Mesodermal cell (in vitro differentiated cells): ENCODE measurements at regions not wholly inside any gene's neighbourhood (a gene's known extent, or its start where the extent isn't known, plus 50 kb on each side); places are given as distances from the start of the nearest gene placed in this dataset.

ENCODE experiments used
- H3K27ac ChIP-seq: 2 replicates; pipeline ENCODE4 v1.7.0; 2013; ENCODE audit warnings: mild to moderate bottlenecking, low read depth, low read length, moderate library complexity; ENCODE audit not compliant: severe bottlenecking
- H3K36me3 ChIP-seq: 2 replicates; pipeline ENCODE4 v1.7.1; 2013; ENCODE audit warnings: mild to moderate bottlenecking, low read length, moderate library complexity; ENCODE audit not compliant: control insufficient read depth, insufficient read depth
- H3K4me1 ChIP-seq: one replicate; pipeline ENCODE4 v1.7.1; 2013; ENCODE audit warnings: mild to moderate bottlenecking, low read length; ENCODE audit not compliant: insufficient read depth, control insufficient read depth, poor library complexity, severe bottlenecking
- H3K4me3 ChIP-seq: 2 replicates; pipeline ENCODE4 v1.7.0; 2013; ENCODE audit warnings: low read length, control low read depth, mild to moderate bottlenecking; ENCODE audit not compliant: insufficient read depth, poor library complexity, severe bottlenecking; ENCODE audit errors: extremely low read depth
- H3K9me3 ChIP-seq: 2 replicates; pipeline ENCODE4 v1.7.1; 2013; ENCODE audit warnings: mild to moderate bottlenecking, low read length, moderate library complexity; ENCODE audit not compliant: control insufficient read depth
- WGBS, 2 experiments: methylation state at CpG; one replicate each; pipeline ENCODE4 v1.1.5; 2013; ENCODE audit warnings: missing lambda C conversion rate in 2 of 2; ENCODE audit not compliant: insufficient coverage in 2 of 2; 5-methylcytosine and 5-hydroxymethylcytosine counted together

DNA sequence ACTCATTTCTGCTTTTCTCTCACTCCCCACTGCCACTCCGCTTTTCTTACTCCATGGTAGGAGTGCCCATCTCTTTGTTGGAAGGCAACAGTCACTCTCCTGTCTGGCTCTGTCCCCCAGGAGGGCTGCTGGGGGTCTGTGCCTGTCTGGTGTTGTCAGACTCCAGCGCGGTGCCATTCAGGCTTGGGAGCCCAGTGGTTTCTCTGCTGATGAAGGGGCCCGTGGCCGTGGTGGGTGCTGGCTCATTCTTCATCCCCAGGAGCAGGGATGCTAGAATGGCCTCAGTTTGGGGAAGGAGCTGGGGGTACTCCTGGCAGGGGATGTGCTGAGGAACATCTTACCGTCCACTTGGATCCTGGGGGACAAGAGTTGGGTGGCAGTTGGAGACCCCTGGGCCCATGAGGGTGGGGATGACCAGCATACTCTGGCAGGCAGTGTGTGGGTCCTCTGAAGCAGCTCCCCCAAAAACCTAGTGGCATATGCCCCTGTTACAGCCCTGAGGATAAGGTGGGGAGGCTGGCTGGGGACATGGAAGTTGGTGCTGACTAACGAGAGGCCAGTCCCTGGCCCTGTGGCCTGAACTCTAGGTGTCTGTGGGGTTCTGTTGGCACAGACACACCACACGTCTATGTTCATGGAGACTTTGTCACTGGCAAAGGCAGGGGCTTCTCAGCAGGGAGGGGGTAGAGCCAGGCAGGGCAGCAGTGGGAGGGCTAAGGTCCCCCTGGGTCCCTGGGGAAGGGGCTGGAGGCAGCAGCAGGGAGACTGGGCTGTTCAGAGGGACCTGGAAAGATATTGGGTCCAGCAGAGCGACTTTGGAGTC is 102.8 kb upstream of the RET start:
- Histone ChIP-seq H3K36me3 (no peaks in the 10 kb centered on the region), H3K4me1 (no peaks in the 10 kb centered on the region), H3K9me3 (no peaks in the 10 kb centered on the region), H3K4me3 (no peak overlapping the region), H3K27ac (no peak overlapping the region)
- 84 to 91% methylated on average over 5 to 9 of the region's 9 CpGs for WGBS, 2 experiments

DNA sequence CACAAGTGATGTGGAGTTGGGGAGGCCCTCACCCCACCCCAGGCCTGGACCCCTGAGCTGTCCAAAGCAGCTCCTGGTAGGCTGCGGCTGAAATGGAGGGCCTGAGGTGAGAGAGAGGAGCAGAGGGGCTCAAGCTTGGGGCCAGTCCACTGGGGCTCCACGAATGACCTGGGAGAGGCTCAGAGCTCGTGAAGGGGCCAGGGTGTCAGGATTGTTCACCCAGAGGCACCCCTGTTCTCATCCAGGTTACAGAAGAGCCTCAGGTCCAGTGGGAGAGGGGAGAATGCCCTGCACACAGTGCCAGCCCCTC is 102.2 kb upstream of the RET start:
- H3K9me3 ChIP-seq, result no peaks in the 10 kb centered on the region
- no peak overlapping the region for H3K27ac ChIP-seq
- H3K4me1 ChIP-seq, result no peaks in the 10 kb centered on the region
- no peaks in the 10 kb centered on the region for H3K36me3 ChIP-seq
- WGBS, 2 experiments, result 77 to 94% methylated on average over 3 of the region's 3 CpGs
- no peak overlapping the region for H3K4me3 ChIP-seq

DNA sequence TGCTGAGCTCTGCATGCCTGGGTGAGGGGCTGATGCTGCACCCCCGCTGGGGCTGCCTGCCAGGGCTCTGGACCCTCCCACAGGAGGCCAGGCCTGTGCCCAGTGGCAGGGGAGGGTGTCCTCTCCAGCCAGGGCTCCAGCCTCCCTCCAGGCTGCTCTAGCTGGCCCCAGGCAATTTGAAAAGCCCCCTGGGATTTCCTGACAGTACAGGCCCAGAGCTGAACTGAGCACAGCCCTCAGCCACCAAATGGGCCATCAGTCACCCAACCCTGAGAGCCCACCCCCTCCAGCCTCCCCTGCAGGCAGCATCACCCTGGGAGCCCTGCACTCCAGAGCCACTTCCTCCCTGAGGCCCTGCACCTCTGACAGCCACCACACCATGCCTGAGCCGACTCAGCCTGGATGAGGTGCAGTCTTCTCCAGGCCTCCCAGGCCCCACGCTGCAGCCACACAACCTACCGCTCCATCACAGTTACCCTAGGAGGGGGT is 101.8 kb upstream of the RET start:
- Histone ChIP-seq H3K27ac (no peak overlapping the region), H3K9me3 (no peaks in the 10 kb centered on the region), H3K4me3 (no peak overlapping the region), H3K4me1 (no peaks in the 10 kb centered on the region), H3K36me3 (no peaks in the 10 kb centered on the region)
- WGBS, 2 experiments, result 86 to 92% methylated on average over 2 to 3 of the region's 4 CpGs

DNA sequence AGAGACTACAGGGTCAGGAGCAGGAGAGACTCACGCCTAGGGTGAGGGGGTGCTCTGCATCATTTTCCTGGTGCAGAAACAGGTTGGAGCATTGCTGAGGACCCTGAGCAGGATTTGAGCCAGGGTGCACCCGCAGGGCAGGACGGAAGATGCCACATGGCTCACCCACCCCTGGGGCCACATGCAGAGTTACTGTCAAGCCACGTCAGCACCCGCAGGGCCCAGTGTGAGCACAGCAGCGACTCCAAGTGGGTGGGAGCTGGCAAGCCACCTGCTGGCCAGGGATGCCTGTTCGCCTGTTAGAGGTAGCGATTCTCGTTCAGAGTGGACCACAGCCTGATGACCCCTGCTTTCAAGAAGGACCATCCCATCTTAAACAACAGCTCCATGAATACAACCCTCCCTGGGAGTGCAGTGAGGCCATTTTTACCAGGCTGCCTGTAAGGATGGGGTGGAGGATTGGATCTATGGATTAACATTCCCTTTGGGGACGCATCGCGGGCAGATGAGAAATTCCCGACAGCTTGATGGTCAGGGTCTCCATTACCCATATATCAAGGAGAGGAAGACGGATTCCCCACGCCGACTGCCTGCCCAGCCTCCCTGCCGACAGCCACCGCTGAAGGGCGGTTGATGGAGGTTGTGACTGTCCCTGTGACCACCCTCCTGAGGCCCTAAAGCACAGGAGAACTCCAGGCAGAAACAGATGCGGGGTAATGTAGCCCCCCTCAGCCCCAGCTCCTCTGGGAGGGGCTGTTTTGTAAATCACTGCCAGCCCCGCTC is 101.1 kb upstream of the RET start:
- no peak overlapping the region for H3K4me3 ChIP-seq

DNA sequence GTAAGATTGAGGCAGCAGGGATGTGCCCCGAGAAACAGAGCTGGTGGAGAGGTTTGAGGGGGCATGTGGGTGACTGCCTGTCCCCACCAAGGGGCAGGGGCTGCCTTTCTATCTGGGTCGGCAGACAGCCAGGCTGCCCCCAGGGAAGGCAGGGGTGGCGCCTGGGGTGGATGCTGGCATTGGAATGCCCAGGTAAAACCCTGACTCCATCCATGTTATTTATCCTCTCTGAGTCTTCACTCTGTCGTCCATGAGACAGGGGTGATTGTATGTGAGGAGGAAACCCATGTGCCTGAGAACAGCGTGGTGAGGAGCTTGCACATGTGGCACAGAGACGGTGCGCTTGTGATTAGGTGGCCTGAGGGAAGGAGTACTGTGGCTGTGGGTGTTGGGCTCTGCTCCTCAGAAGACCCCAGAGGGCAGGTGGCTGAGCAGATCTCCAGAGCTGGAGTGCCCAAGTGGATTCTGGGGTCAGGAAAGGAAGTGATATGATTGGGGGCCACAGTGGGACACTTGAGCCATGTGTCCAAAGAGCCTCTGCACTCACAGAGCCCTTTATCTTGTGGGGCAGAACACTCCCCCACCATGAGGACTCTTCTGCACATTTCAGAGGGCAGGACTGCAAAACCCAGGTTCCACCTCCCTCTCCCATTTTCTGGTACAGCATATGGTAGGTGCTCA is 100.4 kb upstream of the RET start:
- no peak overlapping the region for H3K27ac ChIP-seq
- H3K9me3 ChIP-seq, result no peaks in the 10 kb centered on the region
- H3K4me1 ChIP-seq, result no peaks in the 10 kb centered on the region
- no peak overlapping the region for H3K4me3 ChIP-seq
- no peaks in the 10 kb centered on the region for H3K36me3 ChIP-seq
- 96 to 100% methylated on average over 5 to 6 of the region's 7 CpGs for WGBS, 2 experiments

More for the DNA sequence above, 101.1 kb upstream of the RET start:
- WGBS, 2 experiments, result 91 to 92% methylated on average over 13 to 14 of the region's 21 CpGs
- Histone ChIP-seq H3K9me3 (no peaks in the 10 kb centered on the region), H3K4me1 (no peaks in the 10 kb centered on the region), H3K36me3 (no peaks in the 10 kb centered on the region), H3K27ac (no peak overlapping the region)

DNA sequence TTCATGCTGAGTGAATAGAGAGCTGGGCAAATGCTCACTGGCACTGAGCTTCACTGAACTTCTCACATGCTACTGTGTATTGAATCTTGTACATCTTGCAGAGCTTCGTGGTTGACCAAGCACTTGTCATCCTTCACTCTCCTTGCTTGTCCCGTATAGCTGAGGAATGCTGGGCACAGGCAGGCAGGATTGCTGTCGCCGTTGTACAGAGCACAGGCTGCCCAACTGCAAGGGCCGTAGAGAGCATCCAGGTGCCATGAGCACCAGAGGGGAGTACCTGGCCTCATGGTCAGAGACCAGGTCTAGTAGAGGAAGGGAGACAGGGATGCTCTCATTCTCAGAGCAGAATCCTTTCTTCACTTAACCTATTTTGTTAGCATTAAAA is 99.8 kb upstream of the RET start:
- H3K9me3 ChIP-seq, result no peaks in the 10 kb centered on the region
- H3K4me3 ChIP-seq, result no peak overlapping the region
- no peaks in the 10 kb centered on the region for H3K4me1 ChIP-seq
- no peak overlapping the region for H3K27ac ChIP-seq
- WGBS, 2 experiments, result 85 to 89% methylated on average over 4 to 5 of the region's 5 CpGs
- H3K36me3 ChIP-seq, result no peaks in the 10 kb centered on the region

DNA sequence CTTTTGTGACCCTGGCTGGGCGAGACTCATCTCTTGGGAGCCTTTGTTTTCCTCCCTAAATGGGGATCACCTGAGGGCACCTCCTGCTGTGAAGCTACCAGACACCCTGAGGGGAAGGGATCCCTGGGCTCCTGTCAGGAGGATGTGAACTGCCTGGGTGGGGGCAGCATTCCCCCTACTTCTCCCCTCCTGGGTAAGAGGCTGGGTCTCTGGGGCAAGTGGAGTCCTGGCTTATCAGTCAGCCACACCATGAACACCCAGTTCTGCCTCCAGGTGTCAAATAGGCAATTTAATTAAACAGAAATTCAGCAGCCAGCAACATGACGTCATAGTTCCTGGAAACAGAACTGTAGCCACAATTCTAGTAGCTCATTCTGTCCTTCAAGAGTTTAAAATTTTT is 97.7 kb upstream of the RET start:
- H3K27ac ChIP-seq, result no peak overlapping the region
- 73 to 87% methylated on average over 2 of the region's 2 CpGs for WGBS, 2 experiments
- H3K4me3 ChIP-seq, result no peak overlapping the region
- no peaks in the 10 kb centered on the region for H3K9me3 ChIP-seq
- no peaks in the 10 kb centered on the region for H3K4me1 ChIP-seq
- no peaks in the 10 kb centered on the region for H3K36me3 ChIP-seq

DNA sequence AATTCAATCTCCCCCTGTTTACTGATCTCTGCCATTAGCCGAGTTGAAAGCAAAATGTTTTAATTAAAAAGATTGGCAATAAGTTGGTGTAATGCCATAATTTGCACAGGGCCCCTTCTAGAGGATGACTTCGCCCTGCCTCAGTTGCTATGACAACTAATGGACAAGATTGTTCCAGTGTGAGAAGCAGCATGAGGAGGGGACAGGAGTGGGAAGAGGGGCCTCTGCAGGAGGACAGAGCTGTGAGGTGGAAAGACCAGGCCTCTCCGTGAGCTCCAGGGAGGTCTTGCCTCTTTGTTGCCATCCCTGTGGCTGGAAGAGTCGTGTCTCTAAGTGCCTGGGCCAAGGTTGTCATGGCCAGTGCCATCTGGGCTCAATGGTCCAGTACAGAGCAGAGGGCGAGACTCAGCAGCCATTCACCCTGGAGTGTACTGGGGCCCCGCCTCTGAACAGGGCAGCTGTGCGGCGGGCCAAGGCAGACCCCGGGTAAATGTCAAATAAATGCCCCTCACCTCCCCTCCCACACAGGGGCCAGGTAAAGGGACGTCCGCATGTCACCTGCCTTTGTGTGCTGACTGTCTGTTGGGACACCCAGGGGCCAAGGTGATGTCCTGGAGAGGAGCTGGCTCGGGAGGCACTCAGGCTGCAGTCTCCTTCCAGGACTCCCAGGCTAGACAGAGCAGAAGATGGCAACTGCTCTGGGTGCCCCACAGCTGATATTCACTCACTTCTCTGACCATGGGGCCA is 97.0 kb upstream of the RET start:
- Histone ChIP-seq H3K4me1 (no peaks in the 10 kb centered on the region), H3K4me3 (no peak overlapping the region), H3K9me3 (no peaks in the 10 kb centered on the region), H3K36me3 (no peaks in the 10 kb centered on the region), H3K27ac (no peak overlapping the region)
- WGBS, 2 experiments, result 72 to 73% methylated on average over 8 to 9 of the region's 12 CpGs

DNA sequence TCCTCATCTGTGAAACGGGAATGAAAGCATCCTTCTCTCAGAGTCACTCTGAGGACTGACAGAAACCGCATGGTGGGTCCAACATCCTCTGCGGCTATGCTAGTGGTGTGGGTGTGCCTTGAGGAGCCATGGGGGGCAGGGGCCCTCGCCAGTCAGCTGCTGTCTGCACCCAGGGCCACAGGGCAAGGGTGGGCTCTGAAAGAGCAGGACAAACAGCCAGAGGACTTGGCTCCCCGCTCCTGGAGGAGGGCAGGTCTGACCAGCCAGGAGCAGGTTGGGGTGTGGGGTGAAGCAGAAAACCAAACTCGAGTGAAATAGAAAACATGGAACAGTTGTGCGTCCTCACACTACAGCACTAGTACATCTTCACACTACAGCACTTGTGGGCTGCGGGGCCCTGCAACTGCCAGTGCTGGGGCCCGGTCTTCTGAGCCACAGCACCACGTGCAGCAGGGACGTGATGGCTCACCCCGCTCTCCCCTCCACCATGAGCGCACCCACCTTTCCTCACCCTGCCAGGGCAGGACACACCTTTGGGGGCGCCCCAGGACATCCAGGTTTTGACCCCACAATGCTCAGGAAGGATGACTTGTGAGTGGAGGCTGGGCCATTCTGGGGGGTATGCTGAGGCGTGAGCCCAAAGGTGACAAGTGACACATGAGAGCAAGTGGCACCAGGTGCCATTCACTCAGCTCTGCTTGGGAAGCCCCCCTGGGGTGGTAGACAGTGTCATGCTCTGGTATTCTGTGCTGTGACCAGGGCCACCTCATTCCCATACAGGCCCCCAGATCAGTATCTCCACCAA is 96.1 kb upstream of the RET start:
- Histone ChIP-seq H3K27ac (no peak overlapping the region), H3K4me1 (no peaks in the 10 kb centered on the region), H3K36me3 (no peaks in the 10 kb centered on the region), H3K9me3 (no peaks in the 10 kb centered on the region), H3K4me3 (no peak overlapping the region)
- WGBS, 2 experiments, result 73 to 88% methylated on average over 6 to 10 of the region's 15 CpGs
